Kidney epithelial cell (primary cell): ENCODE measurements at regions not wholly inside any gene's neighbourhood (a gene's known extent, or its start where the extent isn't known, plus 50 kb on each side); places are given as distances from the start of the nearest gene placed in this dataset.

Source experiments
- DNase-seq: peaks from one replicate; pipeline ENCODE4 v3.0.0-alpha.2; 2010; ENCODE audit warnings: low read depth
- H3K27me3 ChIP-seq: 2 replicates; pipeline ENCODE4 v1.6.0; 2011; ENCODE audit warnings: low read length; ENCODE audit not compliant: control insufficient read depth, insufficient read depth
- H3K36me3 ChIP-seq: 2 replicates; pipeline ENCODE4 v1.5.1; 2011; ENCODE audit warnings: low read length; ENCODE audit not compliant: control insufficient read depth, insufficient read depth
- H3K4me3 ChIP-seq: 2 replicates; pipeline ENCODE4 v1.5.1; 2011; ENCODE audit warnings: low read depth, mild to moderate bottlenecking, control low read depth, low read length
- TF ChIP-seq, protein P1 (sequence below): IDR thresholded peaks from 2 replicates; pipeline ENCODE4 v1.5.1; 2011; ENCODE audit warnings: mild to moderate bottlenecking, moderate library complexity, low read length, control low read depth, inconsistent platforms; ENCODE audit not compliant: insufficient read depth, poor library complexity, severe bottlenecking

DNA sequence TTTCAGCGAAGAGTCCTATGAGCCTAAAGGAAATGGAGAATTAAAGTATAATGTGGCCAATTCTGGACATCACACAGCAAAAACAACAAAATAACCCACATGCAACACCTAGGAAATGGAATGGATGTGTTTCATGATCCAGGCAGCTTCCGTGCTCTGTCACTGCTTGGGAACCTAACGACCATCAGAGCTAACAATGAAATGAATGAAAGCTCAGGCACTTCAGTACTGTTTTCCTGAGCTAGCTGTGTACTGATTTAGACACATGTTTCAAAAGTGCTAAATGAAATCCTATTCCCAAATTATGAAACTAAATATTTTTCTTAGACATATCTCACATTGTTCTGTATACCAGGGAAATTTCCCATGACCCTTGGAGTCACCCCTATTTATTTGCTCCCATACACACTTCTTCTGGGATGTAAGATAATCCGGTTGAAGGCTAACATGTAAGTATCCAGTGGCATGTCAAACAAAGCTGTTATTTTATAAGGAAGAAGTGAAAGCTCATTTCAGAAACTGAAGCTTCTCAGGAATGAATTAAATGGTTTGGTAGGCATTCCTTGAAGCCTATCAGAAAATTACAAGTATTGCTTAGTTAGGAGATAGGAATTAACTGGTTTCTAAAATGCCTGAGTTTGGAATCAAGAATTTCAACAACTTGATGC, 108.5 kb upstream of the RND3 start:
- Histone ChIP-seq H3K36me3 (no peaks in the 10 kb centered on the region), H3K4me3 (no peak overlapping the region), H3K27me3 (no peaks in the 10 kb centered on the region)
- TF ChIP-seq, protein P1, sequence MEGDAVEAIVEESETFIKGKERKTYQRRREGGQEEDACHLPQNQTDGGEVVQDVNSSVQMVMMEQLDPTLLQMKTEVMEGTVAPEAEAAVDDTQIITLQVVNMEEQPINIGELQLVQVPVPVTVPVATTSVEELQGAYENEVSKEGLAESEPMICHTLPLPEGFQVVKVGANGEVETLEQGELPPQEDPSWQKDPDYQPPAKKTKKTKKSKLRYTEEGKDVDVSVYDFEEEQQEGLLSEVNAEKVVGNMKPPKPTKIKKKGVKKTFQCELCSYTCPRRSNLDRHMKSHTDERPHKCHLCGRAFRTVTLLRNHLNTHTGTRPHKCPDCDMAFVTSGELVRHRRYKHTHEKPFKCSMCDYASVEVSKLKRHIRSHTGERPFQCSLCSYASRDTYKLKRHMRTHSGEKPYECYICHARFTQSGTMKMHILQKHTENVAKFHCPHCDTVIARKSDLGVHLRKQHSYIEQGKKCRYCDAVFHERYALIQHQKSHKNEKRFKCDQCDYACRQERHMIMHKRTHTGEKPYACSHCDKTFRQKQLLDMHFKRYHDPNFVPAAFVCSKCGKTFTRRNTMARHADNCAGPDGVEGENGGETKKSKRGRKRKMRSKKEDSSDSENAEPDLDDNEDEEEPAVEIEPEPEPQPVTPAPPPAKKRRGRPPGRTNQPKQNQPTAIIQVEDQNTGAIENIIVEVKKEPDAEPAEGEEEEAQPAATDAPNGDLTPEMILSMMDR: no peak
- no peak for DNase-seq

DNA sequence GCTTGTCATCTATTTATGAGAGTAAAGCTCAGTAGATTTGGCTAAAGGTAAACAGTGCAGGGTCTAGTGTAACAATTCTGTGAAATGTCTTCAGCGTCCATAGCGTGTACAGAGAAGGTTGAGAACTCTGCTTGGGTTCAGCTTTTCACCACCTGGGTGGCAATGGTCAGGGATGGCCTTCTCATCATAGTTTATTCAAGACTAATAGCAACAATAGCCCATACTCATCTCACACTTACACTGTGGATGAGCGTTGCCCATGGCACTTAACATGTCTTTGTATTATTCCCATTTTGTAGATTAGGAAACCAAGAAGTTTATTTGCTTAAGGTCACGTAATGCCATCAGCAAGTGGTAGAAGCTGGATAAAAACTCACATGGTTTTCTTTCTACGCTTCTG, 106.8 kb upstream of the RND3 start:
- no peak overlapping the region for H3K4me3 ChIP-seq
- no peak for DNase-seq

DNA sequence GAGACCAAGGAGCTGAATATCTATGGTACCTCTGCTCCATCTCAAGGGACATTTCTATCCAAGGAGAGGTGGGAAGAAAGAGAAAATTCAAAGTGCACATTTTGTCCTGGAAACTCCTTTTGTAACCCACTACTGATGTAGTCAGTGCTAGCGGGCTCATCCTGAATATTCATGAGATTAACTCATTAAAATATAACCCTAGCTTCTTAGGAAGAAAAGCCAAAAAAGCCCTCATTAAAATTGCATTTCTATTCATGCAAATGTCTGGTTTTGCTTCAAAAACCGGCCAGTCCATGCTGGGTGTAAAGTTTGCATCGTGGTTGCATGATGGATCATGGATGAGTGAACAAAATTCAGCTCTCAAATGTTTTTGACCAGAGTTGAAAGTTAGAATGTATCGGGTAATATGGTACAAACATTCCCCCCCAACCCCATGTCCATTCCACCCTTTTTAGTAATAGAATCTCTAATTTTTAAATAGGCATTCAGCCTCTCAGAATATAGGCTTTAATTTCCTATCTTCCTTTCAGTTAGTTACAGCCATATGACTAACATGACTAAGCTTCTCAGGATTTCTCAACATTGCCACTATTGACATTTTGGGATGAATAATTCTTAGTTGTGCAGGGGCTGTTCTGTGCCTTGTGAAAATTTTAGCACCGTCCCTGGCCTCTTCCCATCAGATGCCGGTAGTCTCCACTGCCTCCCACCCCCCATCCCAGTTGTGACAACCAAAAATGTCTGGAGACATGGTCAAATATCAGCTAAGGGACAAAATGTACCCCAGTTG, 104.2 kb upstream of the RND3 start:
- no peak for DNase-seq
- no peaks in the 10 kb centered on the region for H3K27me3 ChIP-seq
- H3K36me3 ChIP-seq: no peaks in the 10 kb centered on the region
- TF ChIP-seq, protein P1: no peak
- no peak overlapping the region for H3K4me3 ChIP-seq

More for the DNA sequence above, 106.8 kb upstream of the RND3 start:
- Histone ChIP-seq H3K27me3 (no peaks in the 10 kb centered on the region), H3K36me3 (no peaks in the 10 kb centered on the region)
- TF ChIP-seq, protein P1: no peak

DNA sequence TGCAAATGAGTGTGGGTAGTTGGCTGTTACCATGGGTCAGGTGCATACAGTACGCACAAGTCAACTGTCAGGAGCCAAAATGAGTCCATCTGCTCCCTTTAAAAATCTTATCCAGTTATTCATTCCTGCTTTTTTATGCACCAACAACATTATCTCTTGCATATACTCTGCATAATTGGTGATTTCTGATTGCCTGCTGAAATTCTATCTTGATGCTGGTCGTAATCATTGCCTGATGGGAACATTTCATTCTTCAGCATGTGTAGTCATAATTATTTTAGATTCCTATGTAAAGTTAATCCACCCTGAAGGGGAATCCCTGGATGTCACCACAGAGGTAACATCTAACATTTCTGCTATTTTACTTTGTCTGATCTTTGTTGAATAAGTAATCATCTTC, 102.2 kb upstream of the RND3 start:
- Histone ChIP-seq H3K36me3 (no peaks in the 10 kb centered on the region), H3K27me3 (no peaks in the 10 kb centered on the region), H3K4me3 (no peak overlapping the region)
- DNase-seq: no peak
- TF ChIP-seq, protein P1: no peak

DNA sequence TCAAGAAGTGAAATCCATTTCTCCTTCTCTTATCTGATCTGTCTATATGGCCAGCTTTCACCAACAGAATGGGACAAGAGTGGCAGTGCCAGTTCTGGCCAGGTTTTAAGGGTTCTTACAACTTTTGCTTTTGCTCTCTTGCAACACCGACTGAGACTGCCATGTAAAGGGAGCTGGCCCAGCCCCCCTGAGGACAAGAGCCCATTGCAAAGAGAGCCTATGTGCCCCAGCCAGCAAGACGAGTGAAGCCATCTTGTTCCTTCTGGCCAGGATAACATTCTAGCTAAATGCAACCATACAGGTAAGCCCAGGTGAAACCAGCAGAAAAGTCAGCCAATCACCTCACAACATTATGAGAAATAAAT, 101.0 kb upstream of the RND3 start:
- TF ChIP-seq, protein P1: no peak
- Histone ChIP-seq H3K4me3 (no peak overlapping the region), H3K27me3 (no peaks in the 10 kb centered on the region), H3K36me3 (no peaks in the 10 kb centered on the region)
- DNase-seq: no peak
